GM18520 (cell line): ENCODE measurements at regions not wholly inside any gene's neighbourhood (a gene's known extent, or its start where the extent isn't known, plus 50 kb on each side); places are given as distances from the start of the nearest gene placed in this dataset.
"Not testable (repeated sequence)": the region's sequence is repeated elsewhere in the genome, so short reads cannot be mapped to it uniquely, and the experiment has no call there.

Experiments
- ATAC-seq: cut with Tn5 transposase; IDR thresholded peaks from one replicate; pipeline ENCODE4 v1.9.1; 2021; ENCODE audit not compliant: unreplicated experiment

DNA sequence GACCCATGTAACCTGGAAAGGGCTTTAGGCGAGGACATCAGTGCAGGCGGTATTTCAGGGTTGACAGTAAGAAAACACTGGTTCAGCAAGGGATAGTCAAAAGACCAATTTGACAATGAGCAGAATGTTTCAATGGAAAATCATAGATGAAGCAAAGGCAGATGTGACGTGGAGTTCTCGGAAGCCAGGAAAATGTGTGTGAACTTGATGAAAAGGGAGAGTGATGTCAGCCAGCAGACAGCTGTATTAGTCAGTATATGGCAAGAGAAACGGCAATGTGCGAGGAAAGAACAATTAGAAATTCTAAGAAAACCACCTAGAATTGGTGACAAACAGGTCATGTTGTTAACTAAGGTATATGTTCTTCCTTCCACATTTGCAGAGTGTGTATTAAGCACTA is 503.9 kb upstream of the DAB2 start:
- no peak for ATAC-seq

- ATAC-seq, result no peak
Measured at GRCh38 chr5:39919876-39920275, 495.1 kb upstream of the DAB2 start.

GRCh38 chr5:39912906-39913305 is 488.1 kb upstream of the DAB2 start:
- no peak for ATAC-seq

- not testable (repeated sequence) for ATAC-seq
Measured at GRCh38 chr5:39907267-39907951, 482.6 kb upstream of the DAB2 start.

GRCh38 chr5:39906146-39906545 is 481.4 kb upstream of the DAB2 start:
- no peak for ATAC-seq

- no peak for ATAC-seq
Measured at GRCh38 chr5:39905356-39905755, 480.6 kb upstream of the DAB2 start.

- no peak for ATAC-seq
Measured at GRCh38 chr5:39902626-39903025, 477.8 kb upstream of the DAB2 start.

GRCh38 chr5:39898731-39899130 is 474.0 kb upstream of the DAB2 start:
- ATAC-seq, result no peak

DNA sequence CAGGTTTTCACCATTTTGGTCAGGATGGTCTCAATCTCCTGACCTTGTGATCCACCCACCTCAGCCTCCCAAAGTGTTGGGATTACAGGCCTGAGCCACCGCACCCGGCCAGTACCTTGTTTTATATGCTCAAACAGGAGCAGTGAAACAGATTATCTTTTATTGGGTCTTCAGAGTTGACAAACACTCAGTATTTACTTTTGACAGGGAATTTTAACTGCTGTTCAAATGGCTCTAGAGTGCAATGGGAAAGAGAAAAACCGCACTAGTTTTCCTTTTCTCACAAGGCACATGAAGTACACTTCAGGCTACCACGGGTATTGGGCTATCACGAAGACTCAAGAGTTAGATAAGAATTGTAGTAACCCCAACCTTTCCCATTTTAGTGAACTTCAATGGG is 471.9 kb upstream of the DAB2 start:
- no peak for ATAC-seq

GRCh38 chr5:39896104-39896503 is 471.3 kb upstream of the DAB2 start:
- no peak for ATAC-seq

GRCh38 chr5:39892708-39893107 is 467.9 kb upstream of the DAB2 start:
- no peak for ATAC-seq

DNA sequence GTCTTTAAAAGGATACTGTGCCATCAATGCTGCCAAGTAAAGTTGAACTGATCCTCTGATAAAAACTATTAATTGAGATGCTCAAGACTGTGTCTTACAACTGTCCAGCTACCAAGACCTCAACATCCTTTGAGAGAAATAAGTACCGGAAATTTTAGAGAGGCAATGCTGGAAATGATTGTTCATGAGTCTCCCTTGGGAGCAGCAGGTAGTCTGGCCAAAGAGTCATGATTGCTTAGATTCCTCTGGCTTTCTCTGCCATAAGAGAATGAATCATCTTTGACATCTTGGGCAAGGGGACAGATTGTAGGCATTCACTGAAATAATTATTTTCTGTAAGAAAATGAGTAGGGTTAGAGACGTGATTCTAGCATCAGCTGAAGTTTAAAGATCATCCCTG is 466.6 kb upstream of the DAB2 start:
- ATAC-seq, result no peak

GRCh38 chr5:39880985-39881384 is 456.2 kb upstream of the DAB2 start:
- ATAC-seq, result no peak

DNA sequence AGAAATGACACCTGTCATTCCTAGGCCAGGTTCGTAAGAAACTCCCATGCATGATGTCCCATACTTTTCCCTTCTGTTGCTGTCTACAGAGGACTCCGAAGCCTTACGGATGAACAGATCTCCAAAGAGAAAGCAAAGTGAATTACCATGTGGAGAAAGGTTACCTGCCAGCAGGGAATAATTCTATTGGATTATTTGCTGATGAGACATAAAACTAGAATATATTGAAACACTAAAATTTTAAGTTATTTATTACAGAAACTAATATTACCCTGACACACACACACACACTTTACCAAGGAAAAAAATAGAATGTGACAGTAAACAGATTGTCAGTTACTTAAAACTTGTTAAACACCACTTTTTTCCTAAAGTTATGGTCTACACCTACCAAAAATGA is 452.7 kb upstream of the DAB2 start:
- ATAC-seq, result no peak

- no peak for ATAC-seq
Measured at GRCh38 chr5:39876146-39876545, 451.4 kb upstream of the DAB2 start.

DNA sequence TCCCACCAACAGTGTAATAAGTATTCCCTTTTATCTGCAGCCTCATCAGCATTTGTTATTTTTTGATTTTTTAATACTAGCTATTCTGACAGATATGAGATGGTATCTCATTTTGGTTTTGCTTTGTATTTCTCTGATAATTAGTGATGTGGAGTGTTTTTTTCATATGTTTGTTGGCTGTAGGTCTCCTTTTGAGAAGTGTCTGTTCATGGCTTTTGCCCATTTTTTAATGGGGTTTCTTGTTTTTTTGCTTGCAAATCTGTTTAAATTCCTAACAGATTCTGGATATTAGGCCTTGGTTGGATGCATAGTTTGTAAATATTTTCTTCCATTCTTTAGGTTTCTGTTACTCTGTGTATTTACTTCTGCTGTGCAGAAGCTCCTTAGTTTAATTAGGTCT is 445.4 kb upstream of the DAB2 start:
- ATAC-seq, result no peak

- ATAC-seq, result no peak
Measured at GRCh38 chr5:39869396-39869795, 444.6 kb upstream of the DAB2 start.

GRCh38 chr5:39867923-39868322 is 443.1 kb upstream of the DAB2 start:
- ATAC-seq, result no peak

- ATAC-seq, result no peak
Measured at GRCh38 chr5:39863926-39864552, 439.3 kb upstream of the DAB2 start.

DNA sequence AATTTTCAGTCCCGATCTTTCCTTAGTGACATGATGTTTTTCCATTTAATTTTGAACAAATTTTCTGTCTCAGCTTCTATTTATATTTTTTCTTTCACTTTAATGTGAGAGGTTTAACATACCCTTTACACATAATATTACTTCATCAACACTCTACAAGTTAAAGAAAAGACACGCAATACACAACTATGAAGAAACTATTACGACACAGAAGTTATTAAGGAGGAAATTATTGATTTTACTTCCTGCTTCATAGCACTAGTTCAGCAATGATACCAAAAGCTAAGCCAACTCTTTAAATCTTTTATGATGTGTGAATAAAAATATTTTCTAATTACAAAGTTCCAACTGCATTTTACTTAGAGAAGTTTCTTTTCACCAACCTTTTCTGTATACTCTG is 432.3 kb upstream of the DAB2 start:
- ATAC-seq, result no peak

- no peak for ATAC-seq
Measured at GRCh38 chr5:39854771-39855410, 430.1 kb upstream of the DAB2 start.

- ATAC-seq, result no peak
Measured at GRCh38 chr5:39850291-39850690, 425.5 kb upstream of the DAB2 start.

GRCh38 chr5:39846144-39846543 is 421.4 kb upstream of the DAB2 start:
- ATAC-seq, result no peak
